ENCODE measurements at regions not wholly inside any gene's neighbourhood (a gene's known extent, or its start where the extent isn't known, plus 50 kb on each side); places are given as distances from the start of the nearest gene placed in this dataset.
A peak's percentile ranks its signal among the peaks of the same experiment; 100 is the strongest.

DNA sequence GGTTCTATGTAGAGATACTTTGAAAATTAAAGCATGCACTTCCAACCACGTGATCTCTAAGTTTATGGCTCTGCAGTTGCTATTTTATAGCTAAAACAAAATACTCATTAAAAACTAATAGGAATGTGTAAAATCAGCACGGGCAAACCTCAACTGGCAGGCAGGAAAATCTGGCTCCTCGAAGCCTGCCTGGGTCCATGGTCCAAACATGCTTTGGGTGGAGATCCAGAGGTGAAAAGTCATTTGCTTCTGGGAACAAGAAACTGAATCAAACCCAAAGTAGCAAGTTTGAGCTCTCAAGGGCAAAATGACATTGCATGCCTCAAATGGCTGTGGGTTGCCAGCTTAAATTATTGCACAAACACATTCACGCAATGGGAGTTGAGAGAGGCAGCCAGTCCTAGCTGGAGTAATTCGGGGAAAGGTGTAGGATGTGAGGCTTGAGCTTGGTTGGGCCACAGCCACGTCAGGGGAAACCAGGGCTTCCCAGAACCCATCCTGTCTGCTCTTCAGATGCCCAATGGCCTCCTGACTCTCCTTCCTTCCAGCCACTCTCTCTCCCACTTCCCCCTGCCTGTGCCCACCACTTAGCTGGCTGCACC is 75.2 kb upstream of the LCLAT1 start:
- no peak for DNase-seq

DNA sequence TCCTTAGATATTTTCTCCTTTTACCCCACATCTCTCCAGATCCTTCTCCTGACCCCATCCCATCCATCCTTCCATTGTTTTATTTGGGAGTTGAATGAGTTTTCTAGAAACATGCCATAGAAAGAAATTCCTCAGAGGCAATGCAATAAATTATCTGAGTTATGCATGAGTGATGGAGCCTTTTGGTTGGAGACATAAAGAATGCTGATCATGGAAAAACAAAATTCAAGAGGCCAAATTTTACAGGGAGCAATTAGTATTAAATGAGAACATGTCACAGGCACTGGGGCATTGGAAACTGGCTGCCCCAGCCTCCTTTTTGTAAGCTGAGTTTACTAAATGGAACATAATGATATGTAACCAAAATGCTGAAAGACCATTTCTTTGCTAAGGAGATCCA is 74.2 kb upstream of the LCLAT1 start:
- DNase-seq = no peak

DNA sequence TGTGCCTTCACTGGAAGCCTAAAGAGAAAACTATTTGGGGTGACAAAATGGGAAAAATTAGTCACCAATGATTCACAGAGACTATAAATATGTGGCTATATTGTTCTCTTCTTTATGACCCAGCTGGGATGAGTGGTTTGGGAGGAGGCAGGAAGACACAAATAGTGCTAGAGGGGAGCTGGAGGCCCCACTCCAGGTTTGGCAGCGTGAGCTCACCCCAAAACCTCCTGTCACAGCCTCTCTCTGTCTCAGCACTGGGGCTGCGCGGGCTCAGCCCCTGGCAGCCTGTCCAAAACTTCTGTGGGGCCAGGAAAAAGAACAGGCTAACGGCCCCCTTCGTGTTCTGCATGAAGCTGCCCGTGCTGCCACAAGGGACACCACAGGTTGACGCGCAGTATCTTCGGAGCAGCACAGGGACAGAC is 73.2 kb upstream of the LCLAT1 start:
- DNase-seq = no peak

DNA sequence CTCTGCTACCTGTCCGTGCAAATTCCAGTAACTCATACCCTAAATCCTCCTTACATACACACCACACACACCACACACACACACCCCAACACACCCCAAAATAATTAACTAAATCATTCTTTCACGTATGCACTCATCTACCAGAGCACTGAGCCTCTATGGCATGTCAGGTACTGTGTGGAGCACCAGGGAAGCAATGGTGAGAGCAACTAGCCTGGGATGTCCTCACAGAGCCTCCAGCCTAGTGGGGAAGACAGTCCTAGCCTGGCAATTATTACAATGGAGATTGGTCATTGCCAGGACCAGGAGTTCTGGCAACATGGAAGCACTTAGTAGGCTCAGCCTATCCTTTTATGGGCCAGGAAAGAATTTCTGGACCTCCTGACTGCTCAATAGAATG is 72.7 kb upstream of the LCLAT1 start:
- DNase-seq = no peak

DNA sequence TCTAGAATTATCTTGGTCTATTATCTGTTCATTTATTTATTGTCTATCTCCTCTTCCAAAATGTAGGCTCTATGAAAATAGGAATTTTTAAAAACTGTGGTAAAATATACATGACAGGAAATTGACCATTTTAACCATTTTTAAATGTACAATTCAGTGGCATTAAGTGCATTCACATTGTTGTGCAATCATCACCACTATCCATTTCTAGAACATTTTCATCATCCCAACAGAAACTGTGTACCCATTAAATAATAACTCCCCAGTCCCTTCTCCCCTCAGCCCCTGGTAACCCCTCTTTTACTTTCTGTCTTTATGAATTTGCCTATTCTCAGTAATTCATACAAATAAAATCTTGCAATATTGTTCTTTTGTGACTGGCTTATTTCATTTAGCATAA is 71.1 kb upstream of the LCLAT1 start:
- no peak for DNase-seq

DNA sequence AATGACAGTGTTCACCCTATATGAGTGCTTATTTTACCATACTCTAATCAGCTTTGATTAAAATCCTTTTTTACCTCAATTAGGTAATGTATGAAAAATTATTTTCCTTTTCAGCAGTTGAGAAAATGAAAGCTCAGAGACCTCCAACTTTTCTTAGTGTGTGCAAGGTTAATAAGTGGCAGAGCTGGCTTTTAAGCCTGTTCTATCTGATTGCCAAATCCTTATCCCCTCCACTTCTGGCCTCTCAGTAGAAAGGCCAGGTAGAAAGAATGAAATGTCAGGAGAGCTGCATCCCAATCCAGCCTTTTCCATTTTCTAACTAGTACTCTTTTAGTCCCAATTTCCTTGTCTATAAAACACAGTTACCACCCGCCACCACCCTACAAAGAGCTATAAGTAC is 67.6 kb upstream of the LCLAT1 start:
- no peak for DNase-seq

DNA sequence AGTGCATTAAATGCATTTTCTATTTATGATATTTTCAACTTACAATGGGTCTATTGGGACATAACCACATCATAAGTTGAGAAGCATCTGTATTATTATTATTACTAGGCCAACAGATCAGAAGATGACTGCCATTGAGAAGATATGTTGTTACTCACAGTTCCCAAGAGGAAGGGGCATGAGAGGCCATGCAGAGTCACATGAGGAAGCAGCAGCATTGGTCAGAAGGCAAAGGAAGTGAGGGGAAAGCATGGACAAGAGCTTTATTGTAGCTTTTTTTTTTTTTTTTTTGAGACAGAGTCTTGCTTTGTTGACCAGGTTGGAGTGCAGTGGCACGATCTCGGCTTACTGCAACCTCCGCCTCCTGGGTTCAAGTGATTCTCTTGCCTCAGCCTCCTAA is 66.2 kb upstream of the LCLAT1 start:
- no peak for DNase-seq

DNA sequence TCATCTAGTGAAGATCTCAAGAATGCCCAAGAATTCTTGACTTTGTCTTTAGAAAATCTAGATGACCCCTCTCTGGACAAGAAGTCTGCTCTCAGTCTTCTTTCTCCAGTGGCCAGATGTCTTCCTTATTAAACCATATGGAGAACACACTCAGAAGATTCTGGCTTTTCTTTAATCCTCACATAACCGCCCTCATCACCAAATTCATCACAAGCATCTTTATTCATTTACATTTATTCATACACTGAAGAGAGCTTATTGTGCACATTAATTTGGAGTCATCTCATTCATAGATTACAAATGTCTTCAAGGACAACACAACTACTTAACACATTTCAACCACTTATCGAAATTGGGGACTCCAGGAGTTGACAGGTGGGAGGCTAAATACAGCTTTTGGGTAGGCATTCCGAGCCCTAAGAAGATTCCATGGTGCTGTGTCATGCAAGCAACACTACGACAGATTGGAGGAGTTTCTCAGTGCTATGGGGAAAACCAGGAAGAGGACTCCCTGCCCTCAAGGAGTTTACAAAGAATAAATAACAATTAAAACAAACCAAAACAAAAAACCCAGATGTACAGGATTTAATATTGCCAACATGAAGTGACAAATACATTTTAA is 64.8 kb upstream of the LCLAT1 start:
- DNase-seq = no peak

DNA sequence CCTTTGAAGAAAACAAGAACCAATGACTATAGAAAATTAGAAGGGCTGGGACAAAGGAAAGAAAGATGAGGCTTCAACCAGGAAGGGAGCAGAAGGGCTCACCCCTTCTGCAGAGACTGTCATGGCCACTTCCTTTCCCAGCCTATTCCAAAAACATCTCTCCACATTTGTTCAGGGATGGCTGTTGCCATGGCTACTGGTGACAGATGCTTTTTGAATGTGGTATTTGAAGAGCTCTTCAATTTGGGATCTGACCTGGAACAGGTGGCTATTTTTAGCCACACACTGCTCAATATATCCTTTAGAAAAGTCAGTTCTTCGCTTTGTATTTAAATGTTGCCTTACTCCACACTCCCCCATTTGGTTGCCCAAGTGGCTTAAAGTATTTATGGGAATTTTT is 64.1 kb upstream of the LCLAT1 start:
- peak; percentile 18 for DNase-seq

DNA sequence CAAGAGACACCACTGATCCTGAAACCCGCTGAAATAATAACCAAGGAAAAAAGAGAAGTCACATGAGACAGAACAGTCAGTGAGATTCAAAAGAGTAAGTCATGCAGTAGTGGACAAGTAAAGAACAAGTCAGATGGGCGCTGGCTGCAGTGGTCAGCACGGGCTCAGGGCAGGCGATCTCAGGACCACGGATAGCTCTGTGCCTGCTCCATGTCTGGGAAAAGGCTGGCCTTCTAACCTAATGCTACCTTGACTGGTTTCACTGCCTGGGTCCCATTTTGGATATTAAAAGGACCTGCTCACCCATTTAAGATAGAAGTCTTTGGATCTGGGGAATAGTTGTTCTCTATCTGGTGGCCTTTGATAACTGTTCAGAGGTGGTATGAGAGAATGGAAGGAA is 61.7 kb upstream of the LCLAT1 start:
- DNase-seq = no peak

DNA sequence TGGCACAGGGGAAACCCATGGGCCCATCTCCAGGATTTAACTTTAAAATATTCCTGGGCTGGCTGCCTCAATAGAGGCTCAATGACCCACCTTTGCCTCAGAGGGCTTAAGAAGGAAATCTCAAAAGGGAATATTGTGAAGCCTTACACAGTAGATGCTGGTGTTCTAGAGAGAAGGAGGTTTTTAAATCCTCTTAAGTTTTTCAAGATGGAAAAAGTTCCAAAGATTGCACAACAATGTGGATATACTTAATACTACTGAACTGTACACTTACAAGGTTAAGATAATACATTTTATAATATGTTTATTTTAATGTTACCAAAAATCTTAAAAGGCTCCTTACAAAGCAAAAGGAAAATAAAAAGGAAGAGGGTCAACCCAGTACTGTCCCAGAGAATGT is 54.9 kb upstream of the LCLAT1 start:
- DNase-seq = no peak

DNA sequence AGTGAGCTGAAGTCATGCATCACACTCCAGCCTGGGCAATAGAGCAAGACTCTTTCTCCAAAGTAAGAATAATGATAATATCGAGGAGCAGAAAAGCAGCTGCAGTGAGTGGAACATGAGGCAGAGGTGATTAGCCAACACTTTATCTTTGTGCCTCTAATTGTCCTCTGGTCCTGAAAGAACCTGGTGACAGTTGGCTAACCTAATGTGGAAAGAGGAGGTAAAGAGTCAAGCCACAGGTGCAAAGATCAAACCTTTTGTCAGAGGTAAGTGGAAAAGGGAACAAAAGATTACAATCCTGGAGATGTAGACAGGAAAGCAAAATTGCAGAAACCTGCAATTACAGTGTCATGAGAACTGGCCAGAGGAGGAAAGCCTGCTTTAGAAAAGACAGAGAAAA is 53.5 kb upstream of the LCLAT1 start:
- DNase-seq = no peak

DNA sequence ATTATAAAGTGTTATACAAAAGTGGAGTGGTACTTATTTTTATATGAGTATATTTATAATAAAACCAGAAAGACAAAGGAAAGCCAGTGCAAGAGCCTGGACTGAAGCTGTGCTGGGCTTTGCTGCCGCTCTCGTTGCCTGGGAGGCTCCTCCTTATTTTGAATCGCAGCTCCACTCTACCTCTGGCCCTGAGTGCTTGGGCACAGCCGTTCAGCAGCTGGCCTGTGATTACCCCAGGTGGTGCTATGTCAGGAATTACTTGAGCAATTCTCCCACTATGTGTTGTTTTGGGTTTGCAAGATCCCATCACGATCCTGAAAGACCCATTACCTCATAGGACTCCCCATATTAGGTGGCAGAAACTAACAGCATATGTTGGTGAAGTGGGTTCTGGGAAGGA is 53.0 kb upstream of the LCLAT1 start:
- DNase-seq = peak; percentile 20

DNA sequence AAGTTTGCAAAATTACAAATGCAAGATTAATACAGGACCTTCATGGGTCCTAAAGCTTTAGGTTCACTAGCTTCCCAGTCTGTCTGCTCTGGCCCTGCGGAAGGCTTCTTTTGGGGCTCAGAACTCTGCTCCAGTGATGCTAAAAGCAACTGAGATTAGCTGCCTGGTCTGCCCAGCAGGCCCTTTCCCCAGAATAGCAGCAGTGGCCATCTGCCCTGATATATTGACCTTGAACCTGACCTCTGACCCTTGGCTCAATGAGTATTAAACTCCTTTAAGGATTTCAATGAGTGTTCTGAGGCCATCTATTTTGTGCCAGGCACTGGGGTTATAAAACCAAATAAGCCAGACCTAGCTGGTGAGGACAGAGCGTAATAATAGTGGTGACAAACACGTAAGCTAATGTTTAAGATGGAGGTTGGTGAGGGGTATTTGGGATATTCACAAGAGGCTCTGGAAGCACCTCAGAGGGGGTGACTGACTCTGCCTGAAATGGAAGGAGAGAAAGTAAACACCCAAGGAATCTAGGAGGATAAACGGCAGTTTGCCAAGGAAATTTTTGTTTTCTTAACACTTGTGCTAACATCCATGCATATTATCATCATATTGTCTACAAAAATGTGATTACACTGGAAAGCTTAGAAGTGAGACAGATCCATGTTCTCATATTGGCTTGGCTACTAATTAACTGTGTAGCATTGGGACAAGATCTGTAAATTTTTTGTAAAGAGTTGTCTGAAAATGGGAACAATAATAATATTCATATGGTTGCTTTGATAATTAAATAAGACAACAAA is 50.4 kb upstream of the LCLAT1 start:
- DNase-seq = no peak

Measured in NCI-H510A (cell line).